Head of caudate nucleus (tissue), 42 donors: ENCODE measurements at regions not wholly inside any gene's neighbourhood (a gene's known extent, or its start where the extent isn't known, plus 50 kb on each side); places are given as distances from the start of the nearest gene placed in this dataset.

Experiments used
- DNase-seq, 42 donors: peaks; one replicate each; pipeline versions ENCODE4 v3.0.0 to v3.0.0-alpha.2; 2020 to 2021; ENCODE audit warnings: mixed read lengths in 7 of 42
- intact Hi-C: fragments of 100-400 bp; cut with DNase I; formaldehyde crosslinking; loops from one replicate; pipeline ENCODE4 v1.15.0; 2022

DNA sequence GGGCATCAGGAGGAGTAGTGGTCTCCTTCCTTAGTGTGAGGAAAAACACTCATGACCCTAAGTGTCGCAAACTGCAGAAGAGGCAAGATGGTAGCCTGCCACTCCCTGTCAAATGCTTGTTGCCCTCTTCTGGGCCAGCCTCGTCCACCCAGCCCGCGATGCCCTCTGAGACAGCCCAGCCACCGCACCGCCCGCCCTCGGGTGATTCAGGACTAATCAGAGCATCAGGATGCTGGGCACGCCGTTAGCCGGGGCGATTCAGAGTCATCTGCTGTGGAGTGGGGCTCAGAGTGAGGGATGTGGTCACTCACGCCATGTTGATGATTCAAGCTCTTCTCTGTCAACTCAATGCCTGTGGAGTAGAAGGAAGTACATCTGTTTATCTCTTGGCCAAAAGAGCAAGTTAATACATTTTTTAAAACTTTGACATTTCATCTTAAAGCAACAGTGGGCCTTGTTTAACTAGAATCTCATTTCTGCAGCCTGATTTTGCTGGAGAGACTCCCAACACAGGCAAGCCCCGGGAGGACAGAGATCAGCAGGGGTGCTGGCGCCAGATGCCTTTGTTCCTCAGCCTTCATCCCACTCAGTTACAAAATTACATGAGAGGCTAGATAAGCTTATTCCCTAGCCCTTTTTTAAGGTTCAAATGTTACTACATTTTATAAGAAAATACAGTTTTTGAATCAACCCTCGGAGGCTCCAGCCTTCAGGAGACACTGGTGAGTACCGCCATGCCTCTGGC is 79.0 kb downstream of the TMEM18 start:
- peak in 3 of 42 donors; percentile 32 to 40 (median 37) for DNase-seq
- intact Hi-C loops, result no loop called here

DNA sequence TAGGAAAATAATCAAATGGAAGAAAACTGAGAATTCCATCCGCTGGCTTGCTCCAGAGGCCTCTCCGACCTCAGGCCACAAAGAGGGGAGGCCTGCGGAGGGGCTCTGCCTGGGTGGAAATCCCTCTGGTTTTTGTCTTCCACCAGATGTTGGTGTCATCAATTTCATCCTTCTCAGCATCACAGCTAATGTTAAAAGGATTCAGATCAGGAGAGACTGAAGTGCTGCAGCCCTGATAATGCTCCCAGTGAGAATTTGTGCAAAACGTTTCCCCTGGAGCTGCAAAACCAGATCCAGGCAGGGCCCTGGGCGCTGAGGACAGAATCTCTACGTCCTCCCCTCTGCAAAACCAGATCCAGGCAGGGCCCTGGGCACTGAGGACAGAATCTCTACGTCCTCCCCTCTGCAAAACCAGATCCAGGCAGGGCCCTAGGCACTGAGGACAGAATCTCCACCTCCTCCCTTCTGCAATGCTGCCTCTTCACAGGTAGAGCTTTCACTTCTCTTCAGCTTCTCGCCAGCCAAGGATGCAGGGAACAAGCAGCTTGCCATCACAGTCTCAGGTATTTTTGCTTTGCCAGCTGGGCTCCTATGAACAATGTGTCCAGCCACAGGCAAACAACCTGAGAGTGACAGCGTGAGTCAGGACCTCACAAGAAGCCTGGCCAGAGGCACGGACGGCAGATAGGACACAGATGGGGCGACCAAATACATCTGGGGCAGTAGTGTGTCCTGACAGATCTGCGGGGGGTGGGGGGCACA is 81.2 kb downstream of the TMEM18 start:
- intact Hi-C loops, result no loop called here
- peak in 1 of 42 donors; percentile 29 for DNase-seq

DNA sequence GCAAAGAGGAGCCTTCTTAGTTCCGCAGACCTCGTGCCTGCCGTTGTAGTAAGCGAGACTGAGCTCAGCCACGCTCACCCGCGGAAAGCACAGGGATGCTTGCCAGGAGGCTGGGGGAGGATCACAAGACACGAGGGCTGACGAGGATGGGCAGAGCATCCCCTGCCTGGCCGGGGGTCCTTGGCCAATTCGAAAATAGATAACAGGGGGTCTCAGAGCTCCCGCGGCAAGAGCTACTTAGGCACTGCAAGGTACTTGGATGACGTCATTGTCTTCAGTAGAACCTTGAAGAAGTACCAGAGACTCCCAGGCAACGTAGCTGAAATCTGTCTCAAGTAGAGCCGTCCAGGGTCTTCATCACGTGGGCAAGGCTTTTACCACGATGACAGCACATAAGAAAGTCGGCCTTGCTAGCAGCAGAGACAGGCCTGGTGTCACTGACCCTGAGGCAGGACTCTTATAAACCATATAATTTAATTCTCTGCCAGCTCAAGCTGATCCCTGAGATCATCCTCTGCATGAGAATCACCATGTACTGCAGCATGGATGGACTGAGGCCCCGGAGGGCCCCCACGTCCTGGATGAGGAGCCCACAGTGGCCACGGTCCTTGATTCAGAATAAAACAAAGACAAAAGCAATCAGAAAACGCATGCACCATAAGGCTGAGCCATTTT is 81.9 kb downstream of the TMEM18 start:
- intact Hi-C loops, result no loop called here
- peak in 1 of 42 donors; percentile 16 for DNase-seq

DNA sequence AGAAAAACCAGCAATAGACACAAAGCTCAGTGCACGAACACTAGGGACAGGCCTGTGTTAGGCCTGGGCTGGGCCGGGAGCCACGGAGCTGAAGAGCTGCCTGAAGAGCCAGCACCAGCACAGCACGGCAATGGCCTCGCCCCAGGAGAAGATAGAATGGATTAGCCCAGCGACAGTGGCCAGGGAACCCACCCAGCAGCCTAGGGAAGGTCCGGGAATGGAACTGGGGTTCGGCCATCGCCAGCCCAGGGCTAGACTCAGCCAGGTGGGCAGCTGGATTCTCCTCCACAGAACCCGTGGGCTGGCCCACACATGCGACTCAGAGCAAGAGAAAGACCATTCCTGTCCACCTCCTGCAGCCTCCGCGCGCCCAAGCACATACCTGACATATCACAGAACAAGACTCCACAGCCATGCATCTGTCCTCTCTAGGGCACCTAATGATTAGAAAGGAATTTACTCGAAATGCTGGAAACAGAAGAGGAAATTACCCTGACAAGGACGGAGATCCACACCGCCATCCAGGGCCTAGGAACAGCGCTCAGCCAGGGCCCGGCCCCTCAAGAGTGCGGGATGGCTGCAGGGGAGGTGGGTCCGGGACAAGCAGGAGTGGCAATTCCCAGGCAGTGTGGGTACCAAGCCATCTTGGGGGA is 82.8 kb downstream of the TMEM18 start:
- intact Hi-C loops, result no loop called here
- DNase-seq, result peak in 1 of 42 donors; percentile 32

DNA sequence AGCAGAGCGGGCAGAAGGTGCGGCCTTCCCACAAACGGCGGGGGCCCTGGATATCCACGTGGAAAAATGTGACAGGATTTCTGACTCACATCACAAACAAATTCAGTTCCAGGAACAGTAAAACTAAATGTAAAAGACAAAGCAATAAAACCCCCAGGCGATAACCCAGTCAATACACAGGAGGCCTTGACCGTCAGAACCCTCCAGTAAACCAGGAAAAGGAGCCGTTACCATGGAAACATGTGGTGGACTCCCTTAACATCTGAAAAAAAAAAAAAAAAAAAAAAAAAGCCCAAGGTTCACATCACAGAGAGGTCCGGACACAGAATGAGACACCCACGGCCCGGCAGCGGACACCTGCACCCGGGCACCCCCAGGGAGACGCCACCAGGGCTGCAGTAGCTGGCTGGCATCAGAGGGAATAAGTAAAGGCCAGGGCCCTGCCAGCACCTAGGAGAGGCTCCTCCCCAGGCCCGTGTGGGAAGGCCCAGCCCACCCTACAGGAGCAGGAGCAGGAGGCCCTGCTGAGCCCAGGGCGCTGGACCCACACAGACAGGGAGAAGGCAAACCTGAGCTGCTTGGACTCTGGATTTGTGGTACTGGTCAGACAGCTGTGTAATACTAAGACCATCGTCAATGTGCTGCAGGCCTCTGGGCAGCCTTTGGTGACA is 83.7 kb downstream of the TMEM18 start:
- intact Hi-C loops, result no loop called here
- DNase-seq, result peak in 1 of 42 donors; percentile 19

DNA sequence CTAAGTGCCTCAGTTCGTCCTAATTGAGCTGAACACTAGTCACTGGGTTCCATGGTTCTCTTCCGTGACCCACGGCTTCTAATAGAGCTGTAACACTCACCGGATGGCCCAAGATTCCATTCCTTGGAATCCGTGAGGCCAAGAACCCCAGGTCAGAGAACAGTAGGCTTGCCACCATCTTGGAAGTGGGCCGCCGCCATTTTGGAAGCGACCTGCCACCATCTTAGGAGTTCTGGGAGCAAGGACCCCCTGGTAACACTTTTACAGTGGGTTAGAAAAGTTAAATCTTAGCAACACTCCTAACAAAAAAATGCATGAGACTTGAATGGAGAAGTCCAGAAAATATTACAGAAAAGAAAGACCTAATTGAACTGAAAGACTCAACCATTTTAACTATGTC is 84.5 kb downstream of the TMEM18 start:
- DNase-seq, result peak in 1 of 42 donors; percentile 2
- intact Hi-C loops, result no loop called here

DNA sequence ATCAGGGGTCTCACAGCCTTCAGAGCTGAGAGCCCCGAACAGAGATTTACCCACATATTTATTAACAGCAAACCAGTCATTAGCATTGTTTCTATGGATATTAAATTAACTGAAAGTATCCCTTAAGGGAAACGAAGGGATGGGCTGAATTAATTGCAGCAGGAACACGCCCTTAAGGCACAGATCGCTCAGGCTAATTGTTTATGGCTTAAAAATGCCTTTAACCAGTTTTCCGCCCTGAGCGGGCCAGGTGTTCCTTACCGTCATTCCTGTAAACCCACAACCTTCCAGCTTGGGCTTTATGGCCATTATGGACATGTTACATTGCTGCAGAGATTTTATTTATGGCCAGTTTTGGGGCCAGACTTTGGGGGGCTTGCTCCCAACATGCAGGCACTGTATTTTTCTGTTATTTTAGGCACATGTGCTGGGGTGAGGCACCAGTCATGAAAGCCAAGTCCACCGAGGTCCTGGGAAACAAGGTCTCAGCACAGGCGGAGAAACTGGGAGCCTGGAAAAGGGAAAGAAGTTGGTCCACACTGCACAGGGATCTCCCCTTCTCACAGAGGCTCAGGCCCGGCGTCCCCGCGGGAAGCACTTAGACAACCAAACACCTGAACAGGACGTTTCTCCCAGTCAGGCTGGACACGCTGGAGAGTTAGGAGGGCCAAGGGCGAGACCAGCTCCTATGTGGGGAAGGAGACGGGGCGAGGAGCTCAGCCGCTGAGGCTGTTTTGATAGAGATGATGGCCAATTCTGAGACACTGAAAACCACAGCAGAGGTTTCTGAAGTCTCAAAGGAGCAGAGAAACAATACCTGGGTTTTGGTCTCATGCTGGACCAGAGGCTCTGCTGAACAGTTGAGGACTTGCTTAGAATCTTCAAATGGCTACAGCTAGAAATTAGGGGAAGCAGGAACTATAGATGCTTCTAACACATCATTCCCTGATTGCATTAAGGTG is 86.7 kb downstream of the TMEM18 start:
- intact Hi-C loops, result no loop called here
- peak in 4 of 42 donors; percentile 0 to 41 (median 22) for DNase-seq

DNA sequence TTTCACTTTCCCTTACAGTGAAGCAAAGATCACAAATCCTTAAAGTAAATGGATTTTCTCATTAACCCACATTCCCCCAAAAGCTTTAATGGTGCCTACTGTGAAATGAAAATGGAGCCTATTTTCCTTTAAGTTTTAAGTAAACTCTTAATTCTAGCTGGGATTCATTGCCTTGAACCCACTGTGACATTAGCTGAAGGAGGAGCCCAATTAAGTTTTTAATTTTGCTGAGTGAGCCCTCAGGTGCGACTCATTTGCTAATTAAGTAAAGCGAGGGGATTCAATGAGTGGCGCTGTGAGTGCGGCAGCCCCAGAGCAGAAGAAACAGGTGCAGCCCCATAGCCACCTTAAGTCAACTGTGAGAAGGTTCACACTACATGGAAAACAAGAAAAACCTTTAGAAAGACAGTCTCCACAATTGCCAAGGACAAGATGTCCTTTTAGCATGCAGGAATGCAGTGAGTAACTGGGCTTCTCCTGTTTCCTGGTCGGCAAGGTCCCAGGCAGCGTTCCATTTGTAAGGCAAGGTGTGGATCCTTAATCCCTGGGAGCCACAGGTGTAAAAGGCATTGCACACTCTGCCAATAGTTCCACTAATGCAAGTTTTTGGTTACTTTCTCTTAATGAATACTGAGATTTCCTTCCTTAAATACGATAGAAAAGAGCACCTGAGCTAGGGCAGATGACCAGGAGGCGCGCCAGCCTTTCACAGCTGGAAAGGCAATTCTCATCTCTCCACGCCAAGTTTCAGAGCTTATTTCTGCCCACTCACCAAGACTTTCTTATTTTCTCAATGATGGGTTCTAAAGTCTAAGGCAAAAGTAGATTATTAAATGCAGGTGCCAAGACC is 87.7 kb downstream of the TMEM18 start:
- intact Hi-C loops, result no loop called here
- peak in 2 of 42 donors; percentile 5 to 19 for DNase-seq

DNA sequence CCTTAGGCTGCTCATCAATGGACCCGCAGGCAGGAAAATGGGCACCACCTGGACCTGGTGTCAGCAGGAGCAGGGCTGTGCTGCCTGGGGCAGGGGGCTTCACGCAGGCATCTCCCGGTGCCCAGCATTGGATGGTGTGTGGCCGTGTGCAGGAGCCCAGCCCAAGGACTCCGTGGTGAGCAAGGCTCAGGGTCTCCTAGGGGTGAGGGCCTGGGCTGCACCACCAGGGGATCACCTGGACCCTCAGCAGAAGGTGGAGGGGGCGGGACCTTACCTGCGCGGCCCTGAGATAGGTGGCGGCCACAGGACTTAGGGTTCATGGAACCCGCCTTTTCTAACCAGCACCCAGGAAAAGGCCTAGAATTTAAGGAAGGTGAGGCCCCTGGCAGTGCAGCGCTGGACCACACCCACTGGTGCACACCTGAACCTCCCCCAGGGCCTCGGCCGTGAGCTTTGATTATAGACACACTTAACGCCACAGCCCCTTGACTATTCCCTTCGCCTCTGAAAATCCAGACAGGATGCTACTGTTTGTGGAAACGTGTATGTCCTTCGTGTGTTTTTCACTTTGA is 89.0 kb downstream of the TMEM18 start:
- peak in 1 of 42 donors; percentile 26 for DNase-seq
- intact Hi-C loops, result no loop called here

DNA sequence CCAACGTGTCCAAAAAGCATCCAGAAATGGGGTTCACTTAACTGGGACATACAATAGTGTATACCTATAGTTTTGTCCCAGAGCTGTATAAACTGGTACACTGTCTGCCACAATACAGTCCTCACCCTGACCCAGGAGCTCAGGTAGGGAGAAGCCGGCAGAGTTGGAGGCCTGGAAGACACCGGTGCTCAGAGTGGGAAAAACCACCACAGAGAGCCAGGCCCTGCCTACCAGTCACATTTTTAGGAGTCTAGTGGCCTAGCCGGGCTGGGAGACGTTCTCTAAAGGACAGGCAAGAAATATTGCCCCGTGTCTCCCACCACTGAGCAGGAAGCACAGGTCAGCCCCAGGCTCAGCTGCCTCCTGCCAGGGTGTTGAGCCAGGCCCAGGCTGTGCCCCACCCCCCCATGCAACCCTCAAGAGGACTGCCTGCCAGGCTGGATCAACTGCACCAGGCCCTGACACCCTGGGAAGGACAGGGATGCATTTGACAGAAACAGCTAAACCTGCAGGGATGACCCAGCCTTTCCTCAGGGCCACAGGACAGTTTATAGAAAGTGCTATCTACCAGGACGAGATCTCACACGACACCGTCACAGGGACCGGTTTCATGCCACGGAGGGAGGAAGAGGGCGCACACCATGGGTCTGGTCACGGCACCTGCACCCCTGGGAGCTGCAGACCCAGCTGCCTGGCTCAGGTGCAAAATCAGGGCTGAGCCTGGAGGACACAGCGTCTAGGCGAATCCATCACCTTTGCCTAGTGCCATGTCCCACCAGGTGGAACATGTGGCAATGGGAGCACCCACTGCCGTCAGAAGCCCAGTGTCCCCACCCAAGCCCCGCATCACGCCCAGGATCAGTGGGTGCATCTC is 89.9 kb downstream of the TMEM18 start:
- peak in 1 of 42 donors; percentile 25 for DNase-seq
- intact Hi-C loops, result no loop called here

DNA sequence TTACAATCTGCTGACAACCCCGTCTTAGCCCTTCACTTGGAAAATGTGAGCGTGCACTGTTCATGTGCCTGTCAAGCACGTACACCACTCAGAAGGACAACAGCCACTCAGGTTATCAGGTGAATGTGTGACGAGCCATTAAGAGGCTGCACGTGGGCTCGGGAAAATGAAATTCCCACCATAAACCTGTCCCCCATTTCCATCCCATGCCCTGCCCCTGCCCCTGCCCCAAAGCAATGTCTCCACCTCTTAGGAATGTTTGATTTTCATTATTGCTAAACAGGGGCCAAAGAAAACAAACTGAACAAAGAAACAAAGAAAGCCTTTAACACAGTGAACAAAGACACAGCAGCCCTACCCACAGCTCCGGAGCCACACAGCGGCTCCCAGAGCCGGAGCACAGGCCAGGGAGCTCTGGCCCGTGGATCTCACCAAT is 90.5 kb downstream of the TMEM18 start:
- DNase-seq, result peak in 4 of 42 donors; percentile 12 to 49 (median 18)
- intact Hi-C loops, result no loop called here

DNA sequence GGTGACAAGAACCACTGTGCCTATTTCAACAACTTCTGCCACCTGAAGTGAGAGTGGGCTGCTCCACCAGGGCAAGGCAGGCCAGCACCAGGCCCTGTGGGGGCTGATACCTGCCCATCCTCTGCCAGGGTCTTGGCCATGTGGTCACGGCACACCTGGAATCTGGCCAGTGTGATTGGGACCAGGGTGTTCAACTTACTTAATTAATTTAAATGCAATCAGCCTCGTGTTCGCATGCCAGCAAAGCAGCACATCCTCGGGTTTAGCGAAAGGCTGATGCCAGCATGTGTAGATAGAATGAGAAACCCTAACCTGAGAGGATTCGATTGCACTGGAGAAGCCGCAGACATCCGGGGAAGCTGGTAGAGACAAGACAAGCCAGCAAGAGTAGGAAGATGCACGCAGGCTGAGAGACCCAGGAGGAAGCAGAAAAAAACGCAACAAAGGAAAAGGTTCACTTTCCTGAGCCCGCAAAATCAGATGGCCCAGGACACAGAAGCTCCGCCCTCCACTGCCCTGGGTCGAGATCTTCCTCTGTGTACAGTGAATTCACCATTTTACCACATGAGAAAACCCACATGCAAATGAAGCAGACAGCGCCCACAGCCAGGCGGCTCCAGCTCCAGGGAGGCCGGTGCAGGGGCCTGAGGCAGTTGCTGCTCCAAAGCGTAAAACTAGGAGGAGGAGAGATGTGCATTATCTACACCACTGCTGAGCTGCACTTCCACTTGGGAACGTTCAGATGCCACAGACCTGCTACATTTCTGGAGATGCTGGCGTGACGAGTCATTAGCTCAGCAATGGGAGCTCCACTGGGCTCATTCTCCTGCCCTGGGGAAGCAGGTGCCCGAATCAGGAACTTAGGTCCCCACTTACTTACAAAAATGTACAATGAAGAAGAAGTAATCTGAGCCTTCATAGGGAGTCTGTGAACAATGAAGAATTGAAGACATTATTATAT is 92.1 kb downstream of the TMEM18 start:
- intact Hi-C loops, result no loop called here
- peak in 1 of 42 donors; percentile 26 for DNase-seq

DNA sequence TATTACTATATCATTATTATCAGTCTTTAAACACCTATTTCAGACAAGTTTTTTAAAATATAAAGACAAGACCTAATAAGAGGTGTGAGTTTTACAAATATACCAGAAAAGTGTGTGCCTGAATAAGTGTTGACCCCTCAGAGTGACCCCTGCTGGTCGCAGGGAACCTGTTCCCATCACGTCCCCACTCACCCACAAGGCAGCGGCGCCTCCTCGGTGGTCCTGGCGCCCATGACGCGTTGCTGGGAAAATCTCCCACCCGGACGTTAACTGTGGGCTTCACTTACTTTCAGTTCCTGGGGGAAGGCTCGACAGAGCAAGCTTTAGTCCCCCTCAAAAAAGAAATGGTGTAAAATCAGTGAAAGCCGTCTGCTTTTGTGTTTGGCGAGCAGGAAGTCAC is 93.5 kb downstream of the TMEM18 start:
- intact Hi-C loops, result no loop called here
- DNase-seq, result peak in 2 of 42 donors; percentile 31 to 40

DNA sequence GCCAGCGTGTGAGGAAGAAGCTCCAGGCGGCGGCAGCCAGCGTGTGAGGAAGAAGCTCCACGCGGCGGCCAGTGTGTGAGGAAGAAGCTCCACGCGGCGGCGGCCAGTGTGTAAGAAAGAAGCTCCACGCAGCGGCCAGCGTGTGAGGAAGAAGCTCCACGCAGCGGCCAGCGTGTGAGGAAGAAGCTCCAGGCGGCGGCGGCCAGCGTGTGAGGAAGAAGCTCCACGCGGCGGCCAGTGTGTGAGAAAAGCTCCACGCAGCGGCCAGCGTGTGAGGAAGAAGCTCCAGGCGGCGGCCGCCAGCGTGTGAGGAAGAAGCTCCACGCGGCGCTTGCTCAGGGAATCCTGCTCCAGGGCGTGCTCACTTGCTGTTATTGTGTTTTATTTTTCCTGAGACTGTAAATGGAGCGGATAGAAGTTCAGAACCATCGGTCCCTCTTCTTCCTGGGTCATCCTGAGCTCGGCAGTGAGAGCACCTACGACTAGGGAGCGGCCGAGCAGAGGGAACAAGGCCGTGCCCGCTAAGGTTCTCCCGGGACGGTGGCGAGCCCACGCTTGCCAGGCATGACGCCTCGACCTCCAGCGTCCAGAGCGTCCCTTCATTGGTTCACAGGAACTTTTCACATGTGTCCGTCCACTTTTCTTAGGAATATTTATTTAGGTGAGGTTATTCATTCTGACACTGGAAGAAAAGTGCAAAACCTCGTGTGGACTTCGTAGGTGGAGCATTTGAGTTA is 94.2 kb downstream of the TMEM18 start:
- peak in 2 of 42 donors; percentile 13 to 18 for DNase-seq
- intact Hi-C loops, result no loop called here
